Lung (tissue), 11 donors: ENCODE measurements at regions not wholly inside any gene's neighbourhood (a gene's known extent, or its start where the extent isn't known, plus 50 kb on each side); places are given as distances from the start of the nearest gene placed in this dataset.

ENCODE experiments used
- ATAC-seq: fragments of 200-7000 bp; cut with Tn5 transposase; one replicate; pipeline ENCODE4 v1.9.1; 2020; ENCODE audit warnings: moderate number of reproducible peaks; ENCODE audit not compliant: insufficient read depth, low FRiP score
- DNase-seq, 3 donors: peaks; one replicate each; pipeline ENCODE4 v3.0.0-alpha.2; 2013 to 2017
- H3K27ac ChIP-seq, 2 donors: one replicate each; pipeline ENCODE4 v1.5.1; 2013; ENCODE audit warnings: mild to moderate bottlenecking in 2 of 2, moderate library complexity in 2 of 2, control low read depth in 1 of 2, inconsistent platforms in 1 of 2, low read depth in 1 of 2, low read length in 1 of 2
- H3K27me3 ChIP-seq, 3 donors: one replicate each; pipeline ENCODE4 v1.5.1; 2013; ENCODE audit warnings: low read length in 2 of 3; ENCODE audit not compliant: control insufficient read depth in 3 of 3, insufficient read depth in 3 of 3
- H3K36me3 ChIP-seq, 4 donors: one replicate each; pipeline ENCODE4 v1.5.1; 2013; ENCODE audit warnings: low read length in 4 of 4, mild to moderate bottlenecking in 1 of 4, moderate library complexity in 1 of 4; ENCODE audit not compliant: control insufficient read depth in 4 of 4, insufficient read depth in 4 of 4
- H3K4me1 ChIP-seq, 5 donors: one replicate each; pipeline ENCODE4 v1.5.1; 2013; ENCODE audit warnings: low read length in 5 of 5, mild to moderate bottlenecking in 2 of 5, moderate library complexity in 1 of 5; ENCODE audit not compliant: control insufficient read depth in 5 of 5, insufficient read depth in 5 of 5
- H3K4me3 ChIP-seq: one replicate; pipeline ENCODE4 v1.5.1; 2013; ENCODE audit warnings: mild to moderate bottlenecking, control low read depth, moderate library complexity
- H3K9ac ChIP-seq, 2 donors: one replicate each; pipeline ENCODE4 v1.5.1; 2013; ENCODE audit warnings: low read length in 2 of 2, control low read depth in 1 of 2; ENCODE audit not compliant: insufficient read depth in 1 of 2
- H3K9me3 ChIP-seq, 4 donors: one replicate each; pipeline ENCODE4 v1.5.1; 2013; ENCODE audit warnings: low read length in 3 of 4, mild to moderate bottlenecking in 1 of 4, moderate library complexity in 1 of 4; ENCODE audit not compliant: control insufficient read depth in 4 of 4, insufficient read depth in 3 of 4
- WGBS, 2 donors: extraction: QIAGEN DNeasy Blood & Tissue Kit; methylation state at CpG; one replicate each; pipeline ENCODE4 v1.1.7; 2013; 5-methylcytosine and 5-hydroxymethylcytosine counted together
- TF ChIP-seq, protein P1 (sequence below): IDR thresholded peaks from 2 replicates; pipeline ENCODE4 v1.5.1; 2012; ENCODE audit warnings: mild to moderate bottlenecking; ENCODE audit errors: control extremely low read depth, extremely low read depth
- donor health status: control.
- donor health status: control.
- donor health status: Bipolar disorder and iron deficiency.
- donor health status: healthy.
- donor health status: DM: yes; HTN: yes; CAD: no.

GRCh38 chr6:68053805-68054373 is 581.2 kb upstream of the ADGRB3 start:
- WGBS, 2 donors = 65 to 79% methylated on average over 4 of the region's 4 CpGs
- ATAC-seq = no peak

GRCh38 chr6:68052234-68052633 is 582.8 kb upstream of the ADGRB3 start:
- ATAC-seq (no peak), DNase-seq (no peak)
- Histone ChIP-seq H3K27ac (no peak overlapping the region), H3K36me3 (no peaks in the 10 kb centered on the region), H3K4me1 (no peaks in the 10 kb centered on the region), H3K4me3 (no peak overlapping the region), H3K27me3 (no peaks in the 10 kb centered on the region), H3K9ac (no peak overlapping the region), H3K9me3 (peaks cover 0 to 4% (median 0%) of the 10 kb centered on the region in 4 donors)
- TF ChIP-seq, protein P1, sequence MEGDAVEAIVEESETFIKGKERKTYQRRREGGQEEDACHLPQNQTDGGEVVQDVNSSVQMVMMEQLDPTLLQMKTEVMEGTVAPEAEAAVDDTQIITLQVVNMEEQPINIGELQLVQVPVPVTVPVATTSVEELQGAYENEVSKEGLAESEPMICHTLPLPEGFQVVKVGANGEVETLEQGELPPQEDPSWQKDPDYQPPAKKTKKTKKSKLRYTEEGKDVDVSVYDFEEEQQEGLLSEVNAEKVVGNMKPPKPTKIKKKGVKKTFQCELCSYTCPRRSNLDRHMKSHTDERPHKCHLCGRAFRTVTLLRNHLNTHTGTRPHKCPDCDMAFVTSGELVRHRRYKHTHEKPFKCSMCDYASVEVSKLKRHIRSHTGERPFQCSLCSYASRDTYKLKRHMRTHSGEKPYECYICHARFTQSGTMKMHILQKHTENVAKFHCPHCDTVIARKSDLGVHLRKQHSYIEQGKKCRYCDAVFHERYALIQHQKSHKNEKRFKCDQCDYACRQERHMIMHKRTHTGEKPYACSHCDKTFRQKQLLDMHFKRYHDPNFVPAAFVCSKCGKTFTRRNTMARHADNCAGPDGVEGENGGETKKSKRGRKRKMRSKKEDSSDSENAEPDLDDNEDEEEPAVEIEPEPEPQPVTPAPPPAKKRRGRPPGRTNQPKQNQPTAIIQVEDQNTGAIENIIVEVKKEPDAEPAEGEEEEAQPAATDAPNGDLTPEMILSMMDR = no peak

More at GRCh38 chr6:68053805-68054373, 581.2 kb upstream of the ADGRB3 start:
- no peak for DNase-seq
- Histone ChIP-seq H3K27me3 (no peaks in the 10 kb centered on the region), H3K36me3 (no peaks in the 10 kb centered on the region), H3K4me3 (no peak overlapping the region), H3K27ac (no peak overlapping the region), H3K4me1 (no peaks in the 10 kb centered on the region), H3K9ac (no peak overlapping the region), H3K9me3 (peaks cover 0 to 4% (median 0%) of the 10 kb centered on the region in 4 donors)
- TF ChIP-seq, protein P1 = no peak

DNA sequence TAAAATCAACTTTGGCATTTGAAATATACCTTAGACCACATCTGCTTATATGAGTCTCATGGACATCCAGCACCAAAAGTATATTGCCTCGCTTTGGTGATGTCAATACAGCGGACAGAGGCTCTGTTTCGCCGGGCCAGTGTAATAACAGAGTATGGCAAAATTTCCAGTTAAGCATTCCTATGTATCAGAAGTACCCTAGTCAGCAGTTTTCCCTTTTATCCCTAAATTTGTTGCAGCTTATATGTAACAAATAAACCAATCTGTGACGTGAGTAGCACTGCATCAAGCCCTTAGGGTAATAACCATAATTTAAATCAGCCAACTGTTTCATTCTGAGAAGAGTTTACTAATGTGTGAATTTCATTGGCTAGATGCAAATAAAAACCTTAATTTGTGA is 585.5 kb upstream of the ADGRB3 start:
- no peak for DNase-seq
- WGBS, 2 donors = 89% methylated on average over 5 of the region's 5 CpGs
- Histone ChIP-seq H3K9me3 (no peaks in the 10 kb centered on the region), H3K4me3 (no peak overlapping the region), H3K27me3 (no peaks in the 10 kb centered on the region), H3K9ac (no peak overlapping the region), H3K36me3 (no peaks in the 10 kb centered on the region), H3K27ac (no peak overlapping the region), H3K4me1 (no peaks in the 10 kb centered on the region)
- TF ChIP-seq, protein P1 = no peak
- no peak for ATAC-seq

GRCh38 chr6:68046756-68047155 is 588.3 kb upstream of the ADGRB3 start:
- 79 to 82% methylated on average over 1 of the region's 1 CpG for WGBS, 2 donors
- no peaks in the 10 kb centered on the region for H3K36me3 ChIP-seq
- no peaks in the 10 kb centered on the region for H3K4me1 ChIP-seq
- no peak for ATAC-seq
- H3K27ac ChIP-seq = no peak overlapping the region
- H3K9ac ChIP-seq = no peak overlapping the region
- no peak overlapping the region for H3K4me3 ChIP-seq
- H3K9me3 ChIP-seq = no peaks in the 10 kb centered on the region
- no peak for DNase-seq
- H3K27me3 ChIP-seq = no peaks in the 10 kb centered on the region
- TF ChIP-seq, protein P1 = no peak
